ENCODE measurements at regions not wholly inside any gene's neighbourhood (a gene's known extent, or its start where the extent isn't known, plus 50 kb on each side); places are given as distances from the start of the nearest gene placed in this dataset.
"Not testable (repeated sequence)": the region's sequence is repeated elsewhere in the genome, so short reads cannot be mapped to it uniquely, and the experiment has no call there.

DNA sequence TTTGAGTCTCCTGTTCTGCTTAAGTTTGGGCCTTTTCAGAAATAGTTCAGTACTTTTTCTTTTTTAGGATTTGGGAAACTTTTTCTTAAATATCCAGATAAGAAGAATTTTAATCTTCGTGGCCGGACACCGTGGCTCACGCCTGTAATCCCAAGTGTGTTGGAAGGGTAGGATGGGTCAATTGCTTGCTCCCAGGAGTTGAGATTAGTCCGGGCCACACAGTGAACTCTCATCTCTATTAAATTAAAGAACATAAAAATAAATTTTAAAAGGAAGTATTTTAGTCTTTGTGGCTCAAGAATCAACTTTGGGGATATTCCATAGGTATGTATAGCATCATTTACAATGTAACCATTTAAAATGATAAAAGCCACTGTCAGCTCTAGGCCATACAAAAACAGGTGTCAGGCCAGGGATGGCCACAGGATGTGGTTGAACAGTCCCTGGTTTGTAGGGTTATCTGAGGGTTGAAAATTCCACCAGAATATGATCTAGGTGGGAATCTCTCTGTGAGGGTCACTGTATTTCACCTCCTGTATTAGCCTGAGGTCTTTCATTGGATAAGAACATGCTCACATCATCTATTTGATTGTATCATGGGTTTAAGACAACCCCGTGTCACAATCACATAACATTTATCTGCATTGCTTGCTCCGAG lies 115.6 kb downstream of the GGTLC2 start:
- no peak for DNase-seq

DNA sequence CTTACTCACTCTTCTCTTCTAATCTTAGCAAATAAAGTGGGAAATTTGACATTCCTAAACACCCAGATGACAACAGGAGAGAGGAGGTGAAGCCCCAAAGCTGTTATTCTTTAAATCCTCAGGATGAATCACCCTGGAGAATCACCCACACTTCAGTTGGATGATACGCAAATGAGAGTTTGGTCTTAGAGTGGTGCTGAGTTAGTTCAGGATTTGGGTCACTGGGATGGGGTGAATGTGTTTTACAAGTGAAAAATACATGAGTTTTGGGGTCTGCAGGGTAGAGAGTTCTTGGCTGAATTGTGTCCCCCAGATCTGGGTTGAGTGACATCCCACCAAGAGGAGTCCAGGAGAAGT lies 117.2 kb downstream of the GGTLC2 start:
- no peak for DNase-seq

DNA sequence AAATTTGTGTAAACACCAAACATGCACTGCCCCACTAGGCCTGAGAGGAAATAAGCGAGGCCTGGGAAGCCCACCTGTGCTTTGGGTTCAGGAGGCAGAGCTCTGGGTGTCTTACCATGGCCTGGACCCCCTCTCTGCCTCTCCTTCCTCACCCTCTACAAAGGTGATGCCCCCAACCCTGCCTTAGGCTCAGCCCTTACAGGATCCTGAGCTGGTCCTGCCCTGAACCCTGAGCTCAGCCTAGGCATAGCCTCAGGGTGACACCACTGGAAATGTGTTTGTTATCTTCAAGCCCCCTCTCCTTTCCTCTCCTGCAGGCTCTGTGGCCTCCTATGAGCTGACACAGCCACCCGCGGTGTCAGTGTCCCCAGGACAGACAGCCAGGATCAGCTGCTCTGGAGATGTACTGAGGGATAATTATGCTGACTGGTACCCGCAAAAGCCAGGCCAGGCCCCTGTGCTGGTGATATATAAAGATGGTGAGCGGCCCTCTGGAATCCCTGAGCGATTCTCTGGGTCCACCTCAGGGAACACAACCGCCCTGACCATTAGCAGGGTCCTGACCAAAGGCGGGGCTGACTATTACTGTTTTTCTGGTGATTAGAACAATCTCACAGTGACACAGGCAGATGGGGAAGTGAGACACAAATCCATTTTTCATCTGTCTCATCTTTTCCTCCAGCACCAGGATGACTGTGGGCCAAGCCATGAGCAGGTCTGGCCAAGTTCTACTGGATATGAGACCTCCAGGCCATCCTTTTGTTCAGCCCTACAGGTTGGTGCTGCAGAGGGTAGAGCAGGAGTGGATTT lies 117.8 kb downstream of the GGTLC2 start:
- no peak for DNase-seq

DNA sequence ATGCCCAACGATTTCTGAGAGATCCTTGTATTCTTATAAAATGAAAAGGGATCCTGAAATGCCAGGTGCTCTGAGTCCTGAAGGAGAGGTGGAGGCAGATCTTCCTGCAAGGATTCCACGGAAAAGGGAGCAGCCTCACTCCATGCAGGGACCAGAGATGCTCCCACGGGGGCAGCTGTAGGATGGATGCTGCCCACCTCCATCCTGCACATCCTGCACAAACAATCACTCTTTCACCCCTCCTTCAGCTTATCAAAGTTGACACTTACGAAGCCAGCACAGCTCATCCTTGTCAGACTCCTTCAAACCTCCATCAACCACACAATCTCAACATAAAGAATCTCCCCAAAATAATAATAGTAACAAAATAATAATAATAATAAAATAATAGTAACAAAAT lies 119.1 kb downstream of the GGTLC2 start:
- no peak for DNase-seq

DNA sequence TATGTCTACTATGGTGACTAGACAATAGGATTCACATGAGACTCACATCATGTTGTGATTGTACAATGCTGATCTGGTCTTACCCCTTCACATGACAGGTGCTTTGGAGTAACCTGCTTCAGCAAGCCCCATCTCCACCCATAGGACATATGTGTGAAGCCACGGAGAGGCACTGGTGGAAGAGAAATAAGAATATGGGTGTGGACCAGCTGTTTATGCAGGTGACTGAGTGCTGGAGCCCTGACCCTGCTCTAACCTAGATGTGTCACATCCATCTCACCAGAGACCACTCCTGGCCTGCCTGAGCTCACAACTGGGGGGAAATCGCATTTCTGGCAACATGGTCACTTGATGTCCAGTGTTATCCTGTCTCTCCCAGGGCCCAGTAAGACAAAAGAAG lies 119.7 kb downstream of the GGTLC2 start:
- DNase-seq, result no peak

DNA sequence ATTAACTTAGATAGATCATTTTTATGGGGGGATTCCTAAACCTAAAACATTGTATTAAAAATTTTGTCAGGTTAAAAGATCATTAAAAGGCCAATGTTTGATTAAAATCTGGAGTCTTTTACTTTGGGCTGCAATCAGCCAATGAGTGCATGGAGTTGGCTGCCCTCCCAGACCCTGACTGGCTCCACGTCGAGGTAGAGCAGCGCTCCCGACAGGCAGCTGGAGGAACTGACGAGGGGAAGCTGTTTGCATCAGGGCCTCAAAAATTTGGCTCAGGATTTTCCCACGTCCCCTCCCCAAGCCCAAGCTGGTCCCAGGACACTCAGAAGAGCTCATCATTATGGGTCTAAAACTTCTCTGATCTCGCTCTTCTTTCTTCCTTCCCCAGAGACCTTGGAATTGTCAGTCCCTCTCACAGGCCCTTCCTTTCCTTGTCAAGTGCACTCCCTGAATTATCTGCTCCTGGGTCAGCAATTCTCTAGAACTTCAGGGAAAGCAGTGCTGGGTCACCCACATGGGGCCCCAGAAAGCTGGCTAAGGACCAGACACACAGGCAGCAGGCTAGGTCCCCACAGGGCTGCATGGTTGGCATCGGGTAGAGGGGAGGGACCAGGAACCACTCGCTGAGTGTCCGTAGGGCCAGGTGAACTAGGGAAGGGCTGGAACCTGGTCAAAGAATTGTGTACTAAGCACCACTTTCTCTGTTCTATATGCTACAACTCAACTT lies 119.6 kb upstream of the IGLL5 start:
- no peak for DNase-seq

DNA sequence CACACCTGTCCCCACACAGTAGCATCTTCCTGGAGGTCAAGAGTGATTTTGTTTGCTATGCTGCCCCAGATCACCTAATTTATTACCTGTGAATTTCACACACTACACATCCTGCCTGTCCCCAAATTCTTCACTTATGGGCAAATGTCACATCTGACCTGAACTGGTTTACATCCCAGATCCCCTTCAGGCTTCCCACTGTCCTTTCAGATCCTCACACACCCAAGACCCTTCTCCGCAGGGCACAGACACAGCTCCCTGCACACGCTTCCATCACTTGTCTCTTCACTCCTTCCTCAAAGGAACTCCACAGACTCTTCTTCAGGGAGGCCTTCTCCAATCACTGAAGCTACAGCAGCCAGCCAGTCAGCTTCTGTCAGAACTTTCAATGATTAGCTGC lies 118.7 kb upstream of the IGLL5 start:
- no peak for DNase-seq

DNA sequence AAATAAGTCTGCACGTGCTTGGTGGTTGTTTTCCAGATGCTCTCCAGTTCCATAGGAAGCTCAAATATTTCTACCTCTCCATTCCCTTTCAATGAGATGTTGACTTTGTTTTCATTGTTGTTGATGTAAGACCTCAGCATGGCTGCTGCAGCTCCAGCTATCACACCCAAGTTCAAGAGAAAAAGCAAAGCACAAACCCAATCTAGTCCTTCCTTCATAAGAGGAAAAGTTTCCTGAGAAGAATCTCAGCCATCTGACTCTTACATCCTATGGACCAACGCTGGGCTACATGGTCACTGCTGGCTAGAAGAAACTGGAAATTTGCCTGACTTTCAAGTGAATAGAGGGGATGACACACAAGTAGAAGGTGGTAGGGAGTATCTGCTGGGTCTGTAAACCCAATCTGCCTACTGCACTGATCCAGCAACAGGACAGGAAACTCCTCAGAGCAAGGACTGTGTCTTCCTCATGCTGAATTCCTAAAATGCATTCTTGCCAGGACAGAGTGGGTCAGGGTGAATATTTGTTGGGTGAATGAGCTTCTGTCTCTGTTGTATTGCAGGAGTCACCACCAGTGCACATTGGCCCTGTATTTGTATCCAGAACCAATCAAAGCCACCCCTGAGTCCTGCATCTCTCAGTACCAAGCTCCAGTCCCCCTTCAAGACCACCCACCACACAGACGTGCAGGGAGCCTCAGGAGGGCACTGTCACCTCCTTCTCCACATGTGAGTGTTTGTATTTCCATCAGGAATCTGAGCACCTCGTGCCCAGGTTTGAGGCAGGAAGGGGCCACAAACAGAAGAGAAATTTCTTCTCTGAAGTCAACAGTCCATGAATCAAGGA lies 118.0 kb upstream of the IGLL5 start:
- no peak for DNase-seq

DNA sequence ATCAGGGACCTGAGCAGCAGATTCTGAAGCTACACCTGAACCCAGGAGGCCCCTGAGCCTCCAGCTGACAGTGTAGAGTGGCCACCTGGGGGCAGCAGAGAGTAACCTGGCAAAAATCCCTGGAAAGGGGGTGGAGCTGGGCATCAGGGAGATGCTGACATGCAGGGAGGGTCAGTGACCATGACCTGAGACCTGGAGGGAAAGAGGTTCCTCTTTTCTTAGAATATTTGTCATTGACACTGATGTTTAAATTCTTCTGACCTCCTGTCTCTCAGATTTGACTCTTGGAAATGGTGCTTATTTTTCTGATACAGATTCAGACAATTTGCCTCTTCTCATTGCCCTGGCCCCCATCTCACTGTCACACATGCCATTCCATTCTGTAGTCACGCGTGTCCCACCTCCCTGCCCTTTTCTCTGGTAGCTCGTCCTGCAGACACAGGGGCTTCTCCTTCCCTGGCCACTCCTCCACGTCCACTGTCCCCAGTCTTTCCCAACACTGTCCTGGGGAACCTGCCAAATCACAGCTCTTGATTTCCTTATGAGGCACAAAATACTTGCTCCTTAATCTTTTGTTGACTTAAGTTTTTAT lies 117.2 kb upstream of the IGLL5 start:
- DNase-seq, result peak; percentile 82

DNA sequence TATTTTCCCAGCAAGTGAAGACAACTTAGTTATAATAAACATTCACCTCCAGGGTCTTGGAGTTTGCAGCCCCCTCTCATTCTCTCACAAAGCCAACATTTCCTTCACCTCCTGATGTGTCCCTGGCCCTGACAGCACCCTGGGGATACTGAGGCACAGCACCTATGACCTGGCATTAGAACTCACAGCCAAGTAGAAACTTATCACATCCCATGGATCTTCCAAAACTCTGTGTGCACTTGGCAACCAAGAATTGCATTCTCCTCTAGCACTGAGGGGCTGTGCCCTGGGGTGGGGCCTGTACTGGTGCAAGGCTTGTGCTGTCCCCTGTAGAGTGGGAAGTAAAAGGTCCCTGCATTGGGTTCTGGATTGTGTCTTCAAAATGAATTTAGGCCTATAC lies 116.7 kb upstream of the IGLL5 start:
- DNase-seq, result no peak

DNA sequence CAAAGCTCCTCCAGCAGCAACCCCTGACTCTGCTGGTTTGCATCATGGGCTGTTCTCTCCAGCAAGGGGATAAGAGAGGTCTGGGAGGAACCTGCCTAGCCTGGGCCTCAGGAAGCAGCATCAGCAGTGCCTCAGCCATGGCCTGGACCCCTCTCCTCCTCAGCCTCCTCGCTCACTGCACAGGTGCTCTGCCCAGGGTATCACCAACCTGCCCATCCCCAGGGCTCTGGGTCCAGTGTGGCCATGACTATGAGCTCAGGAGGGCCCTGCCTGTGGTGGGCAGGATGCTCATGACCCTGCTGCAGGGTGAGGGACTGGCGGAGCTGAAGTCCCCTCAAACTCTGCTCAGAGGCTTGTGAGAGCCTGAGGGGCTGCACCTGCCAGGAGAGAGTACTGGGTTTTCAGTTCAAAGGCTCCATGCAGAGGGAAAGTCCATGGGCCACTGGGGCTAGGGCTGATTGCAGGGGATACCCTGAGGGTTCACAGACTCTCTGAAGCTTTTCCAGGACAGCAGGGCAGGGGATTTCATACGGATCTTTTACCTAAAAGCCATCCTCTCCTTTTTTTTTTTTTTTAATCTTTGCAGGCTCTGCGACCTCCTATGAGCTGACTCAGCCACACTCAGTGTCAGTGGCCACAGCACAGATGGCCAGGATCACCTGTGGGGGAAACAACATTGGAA lies 115.8 kb upstream of the IGLL5 start:
- DNase-seq, result no peak

DNA sequence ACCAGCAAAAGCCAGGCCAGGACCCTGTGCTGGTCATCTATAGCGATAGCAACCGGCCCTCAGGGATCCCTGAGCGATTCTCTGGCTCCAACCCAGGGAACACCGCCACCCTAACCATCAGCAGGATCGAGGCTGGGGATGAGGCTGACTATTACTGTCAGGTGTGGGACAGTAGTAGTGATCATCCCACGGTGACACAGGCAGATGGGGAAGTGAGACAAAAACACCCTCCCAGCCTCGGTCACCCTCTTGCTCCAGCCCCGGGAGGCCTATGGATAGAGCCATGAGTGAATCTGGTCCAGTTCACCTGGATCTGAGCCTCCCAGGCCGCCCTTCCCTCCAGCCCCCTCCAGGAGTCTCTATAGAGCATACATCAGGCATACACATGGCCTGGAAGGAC lies 115.2 kb upstream of the IGLL5 start:
- no peak for DNase-seq

DNA sequence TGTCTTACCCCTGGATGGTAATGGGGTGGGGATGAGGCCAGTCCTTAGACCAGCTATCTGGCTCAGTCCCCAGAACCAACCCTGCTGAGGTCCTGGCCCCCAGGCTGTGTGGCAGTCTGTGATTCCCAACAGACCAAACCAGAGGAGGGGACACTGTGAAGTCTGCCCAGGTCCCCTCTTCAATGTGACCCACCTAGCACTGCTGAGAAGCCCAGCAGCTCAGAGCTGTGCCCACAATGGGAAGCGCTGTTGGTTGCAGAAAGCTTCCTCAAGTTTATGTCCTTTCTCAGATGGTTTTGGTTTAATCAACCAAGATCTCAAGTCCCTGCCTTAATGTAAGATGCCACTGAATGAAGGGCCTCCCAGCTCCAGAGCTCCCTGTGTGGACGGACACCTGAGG lies 114.7 kb upstream of the IGLL5 start:
- DNase-seq, result no peak

DNA sequence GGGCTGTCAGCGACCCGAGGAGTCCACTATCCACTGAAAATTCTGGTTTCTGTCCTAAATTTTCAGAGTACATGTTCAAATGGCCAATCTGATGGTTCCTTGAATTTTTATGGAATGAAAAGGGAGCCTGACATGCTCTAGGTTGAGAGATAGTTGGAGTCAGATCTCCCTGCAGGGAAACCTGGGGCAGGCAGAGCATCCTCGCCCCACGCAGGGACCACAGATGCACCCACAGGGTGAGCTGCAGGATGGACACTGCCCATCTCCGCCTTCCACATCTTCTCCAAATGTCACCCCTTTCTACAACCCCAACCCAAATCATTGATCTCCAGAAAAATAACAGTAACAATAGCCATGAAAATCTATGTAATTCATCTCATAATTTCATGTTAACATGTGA lies 114.2 kb upstream of the IGLL5 start:
- no peak for DNase-seq

DNA sequence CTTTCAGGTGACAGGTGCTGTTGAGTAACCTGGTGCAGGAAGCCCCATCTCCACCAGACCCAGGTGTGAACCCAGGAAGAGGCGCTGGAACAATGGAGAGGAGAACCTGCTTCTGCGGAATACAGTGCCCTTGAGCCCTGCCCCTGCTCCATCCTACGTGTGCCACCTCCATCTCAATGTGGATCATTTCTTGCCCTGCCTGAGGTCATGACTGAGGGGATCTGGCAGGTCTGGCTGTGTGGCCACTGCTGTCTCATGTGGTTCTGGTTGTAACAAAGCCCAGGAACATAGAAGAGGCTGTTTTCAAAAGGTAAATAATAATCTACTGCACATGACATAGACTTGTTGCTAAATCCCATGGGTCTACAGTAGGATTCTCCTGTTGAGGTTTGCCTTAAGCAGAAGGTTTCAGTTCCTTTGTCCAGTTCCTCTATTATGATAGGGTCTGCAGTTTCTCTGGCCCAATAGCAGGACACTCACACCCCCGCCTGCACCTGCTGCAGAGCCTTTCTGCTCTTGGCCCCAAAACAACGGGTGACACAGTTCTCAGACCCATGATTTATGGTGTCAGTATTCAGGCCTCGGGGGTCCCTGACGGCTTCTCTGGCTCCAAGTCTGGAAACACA lies 113.5 kb upstream of the IGLL5 start:
- no peak for DNase-seq

DNA sequence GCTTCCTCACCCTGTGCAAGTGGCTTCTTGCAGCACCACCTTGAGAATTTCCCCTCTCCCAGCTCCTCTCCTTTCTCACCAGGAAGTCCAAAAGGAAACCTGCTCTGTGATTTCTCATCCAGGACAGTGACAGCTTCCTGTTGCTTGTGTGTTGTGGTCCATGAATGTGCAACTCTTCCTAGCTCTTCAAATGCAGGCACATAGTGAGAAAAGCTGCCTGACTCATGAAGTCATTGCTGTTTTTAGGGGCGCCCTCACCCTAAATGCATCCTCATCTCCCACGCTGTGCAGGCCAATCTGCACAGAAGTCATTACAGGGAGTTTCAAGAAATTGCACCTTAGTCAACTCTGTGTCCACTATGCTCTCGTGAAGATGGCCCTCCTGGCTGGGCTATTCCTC lies 112.9 kb upstream of the IGLL5 start:
- not testable (repeated sequence) for DNase-seq

DNA sequence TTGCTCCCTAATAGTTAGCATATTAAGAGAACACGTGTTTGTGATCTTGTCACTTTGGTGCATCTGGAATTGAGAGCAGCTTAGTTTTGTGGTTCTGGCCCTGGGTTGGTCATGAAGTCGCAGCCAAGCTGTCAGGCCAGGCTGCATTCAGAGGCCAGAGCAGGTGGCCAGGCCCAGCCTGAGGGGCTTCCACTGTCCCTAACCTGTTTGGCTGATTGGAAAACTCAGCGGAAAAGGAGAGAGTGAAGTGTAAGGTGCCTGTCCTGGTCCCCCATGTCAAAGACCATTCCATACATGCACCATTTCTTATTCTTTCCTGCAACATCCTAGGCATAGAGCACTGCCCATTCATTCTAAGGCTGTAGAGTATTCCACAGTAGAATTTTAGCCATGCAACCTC lies 111.5 kb upstream of the IGLL5 start:
- no peak for DNase-seq

DNA sequence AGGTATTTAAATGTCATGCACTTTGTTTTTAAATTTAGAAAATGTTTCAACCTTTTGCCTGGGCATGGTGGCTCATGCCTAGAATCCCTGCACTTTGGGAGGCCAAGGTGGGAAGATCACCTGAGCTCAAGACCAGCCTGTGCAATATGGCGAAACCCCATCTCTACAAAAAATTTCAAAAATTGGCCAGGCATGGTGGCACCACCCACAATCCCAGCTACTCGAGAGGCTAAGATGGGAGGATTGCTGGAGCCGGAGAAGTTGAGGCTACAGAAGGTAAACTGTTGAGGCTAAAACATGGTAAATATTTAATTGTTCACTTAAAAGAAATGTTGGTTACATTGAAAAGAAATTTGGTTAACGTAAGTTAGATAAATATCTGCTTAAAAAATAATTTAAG lies 108.4 kb upstream of the IGLL5 start:
- DNase-seq, result no peak

DNA sequence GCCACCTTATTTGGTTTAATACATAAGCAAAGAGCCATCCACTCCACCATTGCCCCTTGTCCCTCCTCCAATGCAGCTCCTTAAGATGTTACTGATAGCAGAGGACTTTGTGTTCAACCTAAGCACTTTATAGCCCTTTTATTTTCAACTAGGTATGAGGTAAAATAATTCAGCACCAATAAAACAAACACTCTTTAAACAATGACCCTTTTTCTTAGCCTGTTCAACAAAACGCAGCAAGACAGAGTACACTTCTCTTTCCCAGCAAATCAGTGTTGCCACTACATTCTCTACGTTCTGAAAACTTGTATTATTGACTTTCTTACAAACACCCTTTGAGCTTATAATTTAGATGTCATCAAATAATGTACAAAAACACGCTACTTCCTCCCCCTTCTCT lies 104.0 kb upstream of the IGLL5 start:
- no peak for DNase-seq

DNA sequence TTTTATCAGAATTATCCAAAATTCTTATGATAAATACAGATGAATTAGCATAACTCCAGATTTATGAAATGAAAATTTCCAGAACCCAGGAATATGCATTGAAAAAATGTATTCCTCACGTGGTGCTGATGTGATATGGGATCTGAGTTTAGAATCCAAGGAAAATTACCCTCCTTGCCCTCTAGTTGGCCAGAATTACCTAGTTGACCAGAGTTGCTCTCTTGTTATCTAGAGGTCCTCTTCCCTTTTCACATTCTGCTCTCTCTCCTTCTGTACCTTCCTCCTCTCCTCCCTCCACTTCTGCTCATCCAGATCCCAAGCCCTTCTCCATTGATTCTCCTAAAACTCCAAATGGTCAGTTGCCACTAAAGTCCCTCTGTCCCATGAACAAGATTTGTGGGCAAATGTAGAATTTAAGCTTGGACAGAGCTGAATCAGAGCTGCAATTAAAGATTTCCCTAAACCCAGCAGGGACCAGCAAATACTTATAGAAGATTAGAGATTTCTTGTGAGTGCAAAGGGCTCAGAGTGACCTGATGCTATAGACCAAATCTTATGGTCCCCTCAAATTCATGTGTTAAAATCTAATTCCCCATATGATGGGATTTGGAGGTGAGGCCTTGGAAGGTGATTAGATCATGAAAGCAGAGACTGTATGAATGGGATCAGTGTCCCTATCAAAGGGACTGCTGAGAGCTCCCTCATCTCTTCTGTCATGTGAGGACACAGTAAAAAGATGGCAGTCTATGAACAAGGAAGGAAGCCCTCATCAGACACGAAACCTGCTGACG lies 103.2 kb upstream of the IGLL5 start:
- no peak for DNase-seq
